ENCODE measurements at regions not wholly inside any gene's neighbourhood (a gene's known extent, or its start where the extent isn't known, plus 50 kb on each side); places are given as distances from the start of the nearest gene placed in this dataset.

DNA sequence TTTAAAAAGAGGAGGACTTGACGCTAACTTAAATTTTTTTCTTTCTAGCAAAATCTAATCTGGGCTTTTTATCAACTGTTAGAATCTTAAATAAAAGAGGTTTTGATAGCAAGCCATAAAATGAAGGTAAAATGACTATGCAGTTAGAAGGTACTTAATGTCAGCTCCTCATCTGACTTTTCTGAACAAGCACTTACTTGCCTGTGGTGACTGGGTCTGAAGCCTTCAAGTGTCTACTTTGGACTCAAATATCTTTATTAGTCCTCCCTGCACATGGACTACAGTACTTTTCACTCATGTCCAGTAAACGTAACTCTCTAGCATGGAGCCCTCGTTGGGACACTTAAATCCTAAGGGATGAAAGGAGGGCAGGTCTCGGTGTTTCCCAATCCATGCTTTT is 135.9 kb downstream of the P2RY1 start:
- no peaks in the 10 kb centered on the region for H3K4me1 ChIP-seq
- H3K27me3 ChIP-seq, result no peaks in the 10 kb centered on the region
- no peak for DNase-seq
- in situ Hi-C loops (cut with MboI; ENCODE audit: low pct_ligation_motif_present in 1 of 4, low pct_unique_long_range_greater_than_20kb in 1 of 4, low sequenced_read_pairs in 3 of 4) (loop anchor here in 2 of 4 donors (25.0 kb wide), 2 partner anchors 459 to 484 kb away; no protein-coding TSS in a partner anchor), intact Hi-C loops (cut with DNase I; ENCODE audit: low total_unique reads) (no loop called here)
- TF ChIP-seq, protein P1, sequence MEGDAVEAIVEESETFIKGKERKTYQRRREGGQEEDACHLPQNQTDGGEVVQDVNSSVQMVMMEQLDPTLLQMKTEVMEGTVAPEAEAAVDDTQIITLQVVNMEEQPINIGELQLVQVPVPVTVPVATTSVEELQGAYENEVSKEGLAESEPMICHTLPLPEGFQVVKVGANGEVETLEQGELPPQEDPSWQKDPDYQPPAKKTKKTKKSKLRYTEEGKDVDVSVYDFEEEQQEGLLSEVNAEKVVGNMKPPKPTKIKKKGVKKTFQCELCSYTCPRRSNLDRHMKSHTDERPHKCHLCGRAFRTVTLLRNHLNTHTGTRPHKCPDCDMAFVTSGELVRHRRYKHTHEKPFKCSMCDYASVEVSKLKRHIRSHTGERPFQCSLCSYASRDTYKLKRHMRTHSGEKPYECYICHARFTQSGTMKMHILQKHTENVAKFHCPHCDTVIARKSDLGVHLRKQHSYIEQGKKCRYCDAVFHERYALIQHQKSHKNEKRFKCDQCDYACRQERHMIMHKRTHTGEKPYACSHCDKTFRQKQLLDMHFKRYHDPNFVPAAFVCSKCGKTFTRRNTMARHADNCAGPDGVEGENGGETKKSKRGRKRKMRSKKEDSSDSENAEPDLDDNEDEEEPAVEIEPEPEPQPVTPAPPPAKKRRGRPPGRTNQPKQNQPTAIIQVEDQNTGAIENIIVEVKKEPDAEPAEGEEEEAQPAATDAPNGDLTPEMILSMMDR (IDR thresholded peaks at IDR 0.05), result no peak
- TF ChIP-seq POLR2AphosphoS5 (IDR thresholded peaks at IDR 0.05) (no peak), EP300 (IDR thresholded peaks at IDR 0.05; ENCODE audit: low read depth) (no peak), POLR2A (IDR thresholded peaks at IDR 0.05) (no peak)
- no peaks in the 10 kb centered on the region for H3K36me3 ChIP-seq
- peaks cover 0 to 5% of the 10 kb centered on the region in 2 donors for H3K9me3 ChIP-seq
- H3K4me3 ChIP-seq, result no peak overlapping the region
- 88% methylated on average over 4 of the region's 4 CpGs for WGBS, 2 donors (ENCODE audit: low coverage in 1 of 2)
- H3K27ac ChIP-seq, result no peak overlapping the region

DNA sequence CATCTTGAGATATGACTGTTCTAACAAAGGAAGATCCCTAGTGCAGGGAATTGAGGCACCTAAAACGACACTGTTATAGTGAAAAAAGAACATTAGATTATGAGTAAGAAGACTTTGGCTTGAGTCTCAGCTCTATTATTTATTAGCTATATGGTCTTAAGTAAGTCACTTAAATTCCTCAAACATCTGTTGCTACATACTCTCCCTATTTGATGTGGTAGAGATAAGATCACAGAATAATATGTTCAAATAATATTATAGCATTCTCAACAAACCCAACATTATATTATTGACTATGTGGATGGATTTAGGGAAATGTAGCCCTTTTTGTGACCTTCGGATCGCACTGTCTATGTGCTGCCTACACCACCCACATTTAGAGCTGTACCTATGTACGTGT is 136.9 kb downstream of the P2RY1 start:
- in situ Hi-C loops (cut with MboI; ENCODE audit: low pct_ligation_motif_present in 1 of 4, low pct_unique_long_range_greater_than_20kb in 1 of 4, low sequenced_read_pairs in 3 of 4), result loop anchor here in 2 of 4 donors (25.0 kb wide), 2 partner anchors 460 to 485 kb away; no protein-coding TSS in a partner anchor
- H3K9me3 ChIP-seq, result no peaks in the 10 kb centered on the region
- DNase-seq, result no peak
- no peak overlapping the region for H3K4me3 ChIP-seq
- TF ChIP-seq POLR2A (IDR thresholded peaks at IDR 0.05) (no peak), POLR2AphosphoS5 (IDR thresholded peaks at IDR 0.05) (no peak), EP300 (IDR thresholded peaks at IDR 0.05; ENCODE audit: low read depth) (no peak)
- TF ChIP-seq, protein P1 (IDR thresholded peaks at IDR 0.05), result no peak
- no peaks in the 10 kb centered on the region for H3K36me3 ChIP-seq
- H3K27me3 ChIP-seq, result no peaks in the 10 kb centered on the region
- H3K27ac ChIP-seq, result no peak overlapping the region
- 89 to 90% methylated on average over 4 of the region's 4 CpGs for WGBS, 2 donors (ENCODE audit: low coverage in 1 of 2)
- intact Hi-C loops (cut with DNase I; ENCODE audit: low total_unique reads), result no loop called here
- H3K4me1 ChIP-seq, result no peaks in the 10 kb centered on the region

GRCh38 chr3:152973575-152973974 is 138.6 kb downstream of the P2RY1 start:
- Histone ChIP-seq H3K36me3 (no peaks in the 10 kb centered on the region), H3K4me3 (no peak overlapping the region), H3K27ac (no peak overlapping the region), H3K27me3 (no peaks in the 10 kb centered on the region), H3K4me1 (no peaks in the 10 kb centered on the region), H3K9me3 (no peaks in the 10 kb centered on the region)
- intact Hi-C loops (cut with DNase I; ENCODE audit: low total_unique reads), result no loop called here
- in situ Hi-C loops (cut with MboI; ENCODE audit: low pct_ligation_motif_present in 1 of 4, low pct_unique_long_range_greater_than_20kb in 1 of 4, low sequenced_read_pairs in 3 of 4), result loop anchor here in 2 of 4 donors (25.0 kb wide), 2 partner anchors 461 to 486 kb away; no protein-coding TSS in a partner anchor
- DNase-seq, result no peak
- no peak for TF ChIP-seq POLR2A (IDR thresholded peaks at IDR 0.05)
- TF ChIP-seq, protein P1 (IDR thresholded peaks at IDR 0.05), result no peak
- TF ChIP-seq EP300 (IDR thresholded peaks at IDR 0.05; ENCODE audit: low read depth), result no peak
- no peak for TF ChIP-seq POLR2AphosphoS5 (IDR thresholded peaks at IDR 0.05)
- 80 to 93% methylated on average over 1 of the region's 1 CpG for whole genome bisulfite sequencing, 2 donors (ENCODE audit: low coverage in 1 of 2)

GRCh38 chr3:152976239-152976638 is 141.3 kb downstream of the P2RY1 start:
- H3K36me3 ChIP-seq, result no peaks in the 10 kb centered on the region
- in situ Hi-C loops (cut with MboI; ENCODE audit: low pct_ligation_motif_present in 1 of 4, low pct_unique_long_range_greater_than_20kb in 1 of 4, low sequenced_read_pairs in 3 of 4) (no loop called here), intact Hi-C loops (cut with DNase I; ENCODE audit: low total_unique reads) (no loop called here)
- H3K4me1 ChIP-seq, result no peaks in the 10 kb centered on the region
- TF ChIP-seq, protein P1 (IDR thresholded peaks at IDR 0.05), result no peak
- no peak for TF ChIP-seq EP300 (IDR thresholded peaks at IDR 0.05; ENCODE audit: low read depth)
- TF ChIP-seq POLR2A (IDR thresholded peaks at IDR 0.05), result no peak
- TF ChIP-seq POLR2AphosphoS5 (IDR thresholded peaks at IDR 0.05), result no peak
- H3K27ac ChIP-seq, result no peak overlapping the region
- WGBS, 2 donors (ENCODE audit: low coverage in 1 of 2), result 69 to 70% methylated on average over 2 of the region's 2 CpGs
- no peaks in the 10 kb centered on the region for H3K27me3 ChIP-seq
- DNase-seq, result no peak
- H3K4me3 ChIP-seq, result no peak overlapping the region
- no peaks in the 10 kb centered on the region for H3K9me3 ChIP-seq

All from transverse colon (tissue), 4 donors.